ENCODE measurements at regions not wholly inside any gene's neighbourhood (a gene's known extent, or its start where the extent isn't known, plus 50 kb on each side); places are given as distances from the start of the nearest gene placed in this dataset.

GRCh38 chr15:93861956-93862741 lies 369.2 kb upstream of the MCTP2 start:
- DNase-seq: no peak

DNA sequence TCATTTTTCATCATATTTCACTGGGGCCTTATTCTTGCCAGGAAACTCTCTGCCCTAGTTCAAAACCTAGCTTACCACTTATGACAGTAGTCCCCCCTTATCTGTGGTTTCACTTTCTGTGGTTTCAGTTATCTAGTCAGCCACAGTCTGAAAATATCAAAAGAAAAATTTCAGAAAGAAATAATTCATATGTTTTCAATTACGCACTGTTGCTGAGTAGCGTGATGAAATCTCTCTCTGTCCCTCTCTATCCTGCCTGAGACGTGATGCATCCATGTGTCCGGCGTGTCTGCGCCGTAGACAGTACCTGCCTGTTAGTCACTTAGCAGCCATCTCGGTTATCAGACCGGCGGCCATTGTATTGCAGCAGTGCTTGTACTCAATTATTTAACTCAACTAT lies 369.9 kb upstream of the MCTP2 start:
- no peak for DNase-seq

DNA sequence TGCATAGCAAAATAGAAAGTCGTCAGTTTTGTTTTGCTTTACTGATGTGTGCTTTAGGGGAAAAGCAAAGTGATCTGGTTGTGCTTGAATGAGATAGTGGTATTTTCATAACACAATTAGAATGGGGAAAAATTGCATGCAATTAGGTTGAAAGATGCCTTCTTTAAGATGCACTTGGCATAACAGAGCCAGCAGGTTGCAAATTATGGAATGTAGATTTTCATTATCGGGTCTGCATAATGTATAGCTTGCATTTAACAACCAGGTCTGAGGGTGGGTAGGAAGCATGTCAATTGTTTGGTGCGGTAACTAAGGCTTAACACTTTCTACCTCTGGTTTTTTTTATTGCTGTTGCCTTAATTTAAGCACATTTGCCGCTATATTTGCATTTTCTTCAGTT lies 370.7 kb upstream of the MCTP2 start:
- no peak for DNase-seq

DNA sequence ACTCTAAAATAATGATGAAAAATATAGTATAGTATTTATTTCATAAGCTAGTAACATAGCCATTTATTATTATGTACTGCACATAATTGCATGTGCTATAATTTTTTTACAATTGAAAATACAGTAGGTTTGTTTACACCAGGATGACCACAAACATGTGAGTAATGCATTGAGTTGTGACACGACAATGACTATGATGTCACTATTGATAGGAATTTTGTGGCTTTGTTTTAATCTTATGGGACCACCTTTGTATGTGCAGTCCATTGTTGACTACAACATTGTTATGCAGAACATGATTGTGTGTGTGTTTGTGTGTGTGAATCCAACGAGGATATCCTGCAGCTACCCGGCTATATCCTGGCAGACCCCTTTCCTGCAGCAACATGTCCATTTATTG lies 372.2 kb upstream of the MCTP2 start:
- DNase-seq: no peak

DNA sequence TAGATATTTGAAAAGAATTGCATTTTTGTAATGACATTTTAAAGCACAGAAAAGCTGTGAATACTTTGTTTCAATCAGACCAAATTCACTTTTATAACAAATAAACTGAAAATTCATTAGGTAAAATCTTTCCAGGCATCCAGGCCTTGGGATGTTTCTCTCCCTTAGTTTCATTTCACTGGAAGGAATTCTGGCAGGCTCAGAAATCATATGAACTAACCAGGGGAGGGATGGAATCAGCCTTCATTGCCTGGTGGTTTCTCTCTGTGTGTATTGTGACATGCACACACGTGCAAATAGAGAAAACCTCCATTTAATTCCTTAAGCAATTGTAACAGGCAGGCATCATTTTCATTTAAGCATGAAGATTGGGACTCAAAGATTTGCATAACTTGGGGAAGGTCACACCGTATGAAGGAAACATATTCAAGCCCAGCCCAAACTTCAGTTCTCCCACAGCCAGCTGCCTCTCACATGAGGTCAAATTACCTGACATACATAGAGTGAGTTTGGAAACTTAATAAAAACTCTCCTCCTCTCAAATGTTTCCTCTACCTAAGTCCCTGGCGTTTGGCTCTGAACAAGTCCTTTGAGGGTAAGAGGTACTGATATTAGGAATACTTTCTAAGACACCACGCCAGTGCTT lies 376.1 kb upstream of the MCTP2 start:
- DNase-seq: no peak

DNA sequence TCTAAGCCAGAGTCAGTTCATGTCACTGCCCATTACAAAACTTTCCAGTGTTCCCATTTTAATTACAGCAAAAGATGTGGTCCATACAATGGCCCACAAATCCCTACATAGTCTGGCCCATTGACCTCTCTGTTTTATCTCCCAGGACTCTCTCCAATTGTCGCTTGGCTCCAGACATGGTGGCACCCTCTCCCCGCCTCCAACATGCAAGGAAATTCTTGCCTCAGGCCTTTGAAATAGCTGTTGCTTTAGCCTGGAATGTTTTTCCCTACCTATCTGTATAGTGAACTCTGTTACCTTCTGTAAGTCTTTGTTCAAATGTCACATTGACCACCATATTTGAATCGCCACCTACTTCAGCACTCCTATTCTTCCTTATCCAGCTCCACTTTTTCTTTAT lies 377.3 kb upstream of the MCTP2 start:
- no peak for DNase-seq

GRCh38 chr15:93852761-93853160 lies 378.6 kb upstream of the MCTP2 start:
- no peak for DNase-seq

- no peak for DNase-seq
Measured at GRCh38 chr15:93848490-93848889, 382.9 kb upstream of the MCTP2 start.

GRCh38 chr15:93848076-93848475 lies 383.3 kb upstream of the MCTP2 start:
- DNase-seq: no peak

- DNase-seq: no peak
Measured at GRCh38 chr15:93846148-93846547, 385.2 kb upstream of the MCTP2 start.

DNA sequence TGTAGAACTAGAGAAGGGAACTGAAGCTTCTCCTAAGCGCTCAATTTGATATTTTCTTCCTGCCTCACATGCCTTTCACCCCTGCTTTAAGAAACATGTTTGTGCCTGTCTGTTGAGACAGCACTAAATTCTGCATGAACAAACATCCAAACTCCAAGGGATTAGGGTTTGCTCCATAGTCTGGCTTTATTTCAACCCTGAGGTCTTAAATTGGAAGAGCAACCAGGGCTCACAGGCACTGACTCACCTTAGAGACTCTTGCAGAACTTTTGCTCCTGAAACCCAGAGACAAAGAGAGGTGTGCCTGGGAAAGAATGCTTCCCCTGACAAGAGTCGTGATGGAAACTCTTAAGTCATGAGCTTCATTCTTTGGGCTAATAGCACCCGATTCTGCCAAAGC lies 393.9 kb upstream of the MCTP2 start:
- DNase-seq: no peak

DNA sequence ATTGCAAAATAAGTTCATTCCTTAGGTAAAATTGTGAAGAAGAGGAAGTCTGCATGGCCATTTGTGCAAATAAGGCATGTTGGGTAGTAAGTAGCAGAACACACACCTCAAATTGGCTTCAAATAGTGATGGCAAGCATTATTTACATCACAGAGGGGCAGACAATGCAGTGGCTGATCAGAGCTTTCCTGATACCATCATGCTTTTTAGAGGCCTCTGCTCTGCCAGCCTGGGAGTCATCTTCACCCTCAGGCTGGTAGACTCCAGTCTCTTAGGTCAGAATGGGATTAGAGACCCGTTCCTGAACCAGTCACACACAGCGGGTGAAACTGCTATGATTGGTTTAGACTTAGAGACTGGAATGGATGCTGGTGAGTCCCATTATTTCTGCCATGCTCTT lies 396.0 kb upstream of the MCTP2 start:
- no peak for DNase-seq

GRCh38 chr15:93831641-93832040 lies 399.7 kb upstream of the MCTP2 start:
- DNase-seq: no peak

DNA sequence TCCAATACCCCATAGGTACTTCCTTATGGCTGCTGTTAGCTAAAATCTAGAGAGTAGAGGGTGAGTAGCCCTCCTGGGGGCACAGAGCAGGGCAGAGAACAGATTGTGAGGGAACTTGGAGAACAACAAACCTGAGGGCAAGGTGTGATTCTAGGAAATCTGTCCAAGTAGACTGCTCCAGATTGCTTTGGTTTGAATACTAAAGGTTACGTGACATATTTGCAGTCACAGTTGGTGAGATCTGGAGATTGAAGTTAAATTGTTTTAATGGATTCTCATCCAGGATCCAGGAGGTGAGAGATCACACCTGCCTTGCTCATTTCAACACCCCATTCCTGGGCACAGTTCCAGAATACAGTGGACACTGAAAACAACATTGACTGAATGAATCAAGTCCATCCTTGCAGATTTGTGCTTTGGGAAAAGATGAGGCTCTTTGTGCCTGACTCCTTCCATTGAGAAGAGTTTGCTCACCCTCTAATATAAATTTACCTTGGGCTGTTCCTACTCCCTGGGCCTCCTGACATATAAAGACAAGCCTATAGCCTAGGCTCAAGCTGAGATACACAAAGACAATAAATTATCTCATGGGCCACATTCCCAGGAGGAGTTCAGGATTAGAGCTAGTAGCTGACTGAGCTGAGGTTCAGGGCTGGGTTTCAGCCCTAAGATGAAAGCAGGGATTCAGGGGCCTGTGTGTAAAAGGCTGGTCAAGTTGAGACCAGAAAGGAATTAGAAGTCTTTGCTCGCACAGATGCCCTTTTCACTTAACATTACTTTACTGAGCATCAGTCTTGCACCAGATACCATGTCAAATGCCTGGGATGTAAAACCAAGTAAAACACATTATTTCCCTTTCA lies 400.9 kb upstream of the MCTP2 start:
- DNase-seq: peak; percentile 72

- peak; percentile 89 for DNase-seq
Measured at GRCh38 chr15:93829115-93829870, 402.1 kb upstream of the MCTP2 start.

- no peak for DNase-seq
Measured at GRCh38 chr15:93826790-93827189, 404.6 kb upstream of the MCTP2 start.

GRCh38 chr15:93826293-93826692 lies 405.1 kb upstream of the MCTP2 start:
- DNase-seq: no peak

GRCh38 chr15:93825682-93826081 lies 405.7 kb upstream of the MCTP2 start:
- DNase-seq: no peak

- no peak for DNase-seq
Measured at GRCh38 chr15:93823971-93824913, 407.1 kb upstream of the MCTP2 start.

DNA sequence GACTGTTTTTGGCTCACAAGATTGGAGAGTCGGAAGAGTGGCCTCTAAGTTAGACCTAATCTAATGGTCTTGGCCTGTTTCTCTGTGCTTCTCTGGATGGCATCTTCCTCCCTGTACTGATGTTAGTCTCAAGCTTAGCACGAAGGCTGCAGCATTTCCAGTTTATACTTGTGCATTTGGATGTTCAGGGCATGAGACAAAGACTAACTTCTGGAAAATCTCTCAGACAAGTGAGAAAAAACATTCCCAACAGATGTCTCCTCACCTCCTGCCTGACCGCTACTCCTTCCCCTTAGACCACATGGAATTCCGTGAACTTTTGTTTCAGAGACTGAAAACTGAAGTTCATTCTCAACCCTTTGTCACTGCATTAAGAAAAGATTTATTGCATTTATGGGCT lies 410.8 kb upstream of the MCTP2 start:
- DNase-seq: no peak

GRCh38 chr15:93819826-93820225 lies 411.5 kb upstream of the MCTP2 start:
- DNase-seq: no peak

DNA sequence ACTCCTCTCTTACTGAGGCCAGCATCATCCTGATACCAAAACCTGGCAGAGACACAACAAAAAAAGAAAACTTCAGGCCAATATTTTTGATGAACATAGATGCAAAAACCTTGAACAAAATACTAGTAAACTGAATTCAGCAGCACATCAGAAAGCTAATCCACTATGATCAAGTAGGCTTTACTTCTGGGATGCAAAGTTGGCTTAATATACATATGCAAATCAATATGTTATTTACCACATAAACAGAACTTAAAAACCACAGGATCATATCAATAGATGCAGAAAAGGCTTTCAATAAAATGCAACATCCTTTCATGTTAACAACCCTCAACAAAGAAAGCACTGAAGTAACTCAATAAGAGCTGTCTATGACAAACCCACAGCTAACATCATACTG lies 414.5 kb upstream of the MCTP2 start:
- DNase-seq: no peak

All from DMS53 (cell line).